ENCODE measurements at regions not wholly inside any gene's neighbourhood (a gene's known extent, or its start where the extent isn't known, plus 50 kb on each side); places are given as distances from the start of the nearest gene placed in this dataset.
"Not testable (repeated sequence)": the region's sequence is repeated elsewhere in the genome, so short reads cannot be mapped to it uniquely, and the experiment has no call there.

- no peak for DNase-seq (ENCODE audit: low spot score)
These were observed 604.1 kb downstream of the TAF11L14 start for GRCh38 chr5:18238321-18238720.

GRCh38 chr5:18240971-18241370, 606.7 kb downstream of the TAF11L14 start:
- no peak for DNase-seq (ENCODE audit: low spot score)

GRCh38 chr5:18243846-18244245, 609.6 kb downstream of the TAF11L14 start:
- no peak for DNase-seq (ENCODE audit: low spot score)

- no peak for DNase-seq (ENCODE audit: low spot score)
These were observed 610.0 kb downstream of the TAF11L14 start for GRCh38 chr5:18244309-18244708.

- no peak for DNase-seq (ENCODE audit: low spot score)
These were observed 618.3 kb downstream of the TAF11L14 start for GRCh38 chr5:18252559-18252958.

GRCh38 chr5:18264126-18264882, 630.0 kb downstream of the TAF11L14 start:
- DNase-seq (ENCODE audit: low spot score) = no peak

GRCh38 chr5:18270635-18271338, 636.5 kb downstream of the TAF11L14 start:
- DNase-seq (ENCODE audit: low spot score) = no peak

GRCh38 chr5:18276939-18277338, 642.7 kb downstream of the TAF11L14 start:
- no peak for DNase-seq (ENCODE audit: low spot score)

- DNase-seq (ENCODE audit: low spot score) = peak; percentile 69
These were observed 647.8 kb downstream of the TAF11L14 start for GRCh38 chr5:18281947-18282581.

- DNase-seq (ENCODE audit: low spot score) = no peak
These were observed 651.0 kb downstream of the TAF11L14 start for GRCh38 chr5:18285257-18285656.

GRCh38 chr5:18292146-18292545, 657.9 kb downstream of the TAF11L14 start:
- no peak for DNase-seq (ENCODE audit: low spot score)

- DNase-seq (ENCODE audit: low spot score) = not testable (repeated sequence)
These were observed 661.4 kb downstream of the TAF11L14 start for GRCh38 chr5:18295696-18296095.

- DNase-seq (ENCODE audit: low spot score) = no peak
These were observed 664.9 kb downstream of the TAF11L14 start for GRCh38 chr5:18299166-18299565.

GRCh38 chr5:18305288-18305924, 671.1 kb downstream of the TAF11L14 start:
- peak; percentile 47 for DNase-seq (ENCODE audit: low spot score)

- DNase-seq (ENCODE audit: low spot score) = no peak
These were observed 677.0 kb downstream of the TAF11L14 start for GRCh38 chr5:18311266-18311665.

GRCh38 chr5:18312016-18312415, 677.8 kb downstream of the TAF11L14 start:
- no peak for DNase-seq (ENCODE audit: low spot score)

GRCh38 chr5:18314192-18314778, 680.0 kb downstream of the TAF11L14 start:
- peak; percentile 36 for DNase-seq (ENCODE audit: low spot score)

GRCh38 chr5:18321262-18321942, 687.1 kb downstream of the TAF11L14 start:
- no peak for DNase-seq (ENCODE audit: low spot score)

GRCh38 chr5:18323891-18324290, 689.6 kb downstream of the TAF11L14 start:
- DNase-seq (ENCODE audit: low spot score) = no peak

- DNase-seq (ENCODE audit: low spot score) = no peak
These were observed 691.2 kb downstream of the TAF11L14 start for GRCh38 chr5:18325431-18325830.

- DNase-seq (ENCODE audit: low spot score) = no peak
These were observed 695.1 kb downstream of the TAF11L14 start for GRCh38 chr5:18329328-18329727.

- DNase-seq (ENCODE audit: low spot score) = no peak
These were observed 699.6 kb downstream of the TAF11L14 start for GRCh38 chr5:18333841-18334240.
